ENCODE measurements at regions not wholly inside any gene's neighbourhood (a gene's known extent, or its start where the extent isn't known, plus 50 kb on each side); places are given as distances from the start of the nearest gene placed in this dataset.

DNA sequence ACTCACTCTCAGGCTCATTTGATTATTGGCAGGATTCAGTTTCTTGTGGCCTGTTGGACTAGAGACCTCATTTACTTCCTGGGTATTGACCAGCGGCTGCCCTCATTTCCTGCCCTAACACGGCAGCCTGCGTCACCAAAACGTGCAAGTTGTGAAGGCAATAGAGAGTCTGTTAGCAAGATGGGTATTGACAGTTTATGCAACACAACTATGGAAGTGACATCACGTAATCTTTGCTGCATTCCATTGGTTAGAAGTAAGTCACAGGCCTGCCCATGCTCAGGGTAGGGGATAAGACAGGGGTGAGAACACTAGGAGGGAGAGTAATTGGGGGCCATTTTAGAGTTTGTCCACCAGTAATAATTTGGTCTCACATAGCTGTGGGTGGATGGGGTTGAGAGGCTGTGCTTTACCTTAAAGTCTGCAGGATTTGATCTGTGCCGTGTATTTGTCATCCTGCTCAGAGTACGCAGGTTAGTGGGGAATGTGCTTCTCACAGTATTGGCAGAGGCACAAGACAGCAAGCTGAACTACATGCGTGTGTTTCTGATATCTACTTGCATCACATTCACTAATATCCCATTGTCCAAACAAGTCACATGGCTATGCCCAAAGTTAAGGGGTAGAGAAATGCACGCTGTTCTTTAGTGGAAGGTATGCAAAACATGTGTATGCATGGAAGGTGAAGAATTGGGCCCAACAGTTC, 83.3 kb downstream of the EDEM1 start:
- H3K4me1 ChIP-seq = no peaks in the 10 kb centered on the region
- TF ChIP-seq, protein P1, sequence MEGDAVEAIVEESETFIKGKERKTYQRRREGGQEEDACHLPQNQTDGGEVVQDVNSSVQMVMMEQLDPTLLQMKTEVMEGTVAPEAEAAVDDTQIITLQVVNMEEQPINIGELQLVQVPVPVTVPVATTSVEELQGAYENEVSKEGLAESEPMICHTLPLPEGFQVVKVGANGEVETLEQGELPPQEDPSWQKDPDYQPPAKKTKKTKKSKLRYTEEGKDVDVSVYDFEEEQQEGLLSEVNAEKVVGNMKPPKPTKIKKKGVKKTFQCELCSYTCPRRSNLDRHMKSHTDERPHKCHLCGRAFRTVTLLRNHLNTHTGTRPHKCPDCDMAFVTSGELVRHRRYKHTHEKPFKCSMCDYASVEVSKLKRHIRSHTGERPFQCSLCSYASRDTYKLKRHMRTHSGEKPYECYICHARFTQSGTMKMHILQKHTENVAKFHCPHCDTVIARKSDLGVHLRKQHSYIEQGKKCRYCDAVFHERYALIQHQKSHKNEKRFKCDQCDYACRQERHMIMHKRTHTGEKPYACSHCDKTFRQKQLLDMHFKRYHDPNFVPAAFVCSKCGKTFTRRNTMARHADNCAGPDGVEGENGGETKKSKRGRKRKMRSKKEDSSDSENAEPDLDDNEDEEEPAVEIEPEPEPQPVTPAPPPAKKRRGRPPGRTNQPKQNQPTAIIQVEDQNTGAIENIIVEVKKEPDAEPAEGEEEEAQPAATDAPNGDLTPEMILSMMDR (IDR thresholded peaks at IDR 0.05) = no peak
- TF ChIP-seq POLR2A (IDR thresholded peaks at IDR 0.05) (no peak), POLR2AphosphoS5 (IDR thresholded peaks at IDR 0.05) (no peak)
- H3K9me3 ChIP-seq = no peaks in the 10 kb centered on the region
- H3K4me3 ChIP-seq = no peak overlapping the region
- no peaks in the 10 kb centered on the region for H3K27me3 ChIP-seq
- H3K27ac ChIP-seq = no peak overlapping the region
- H3K36me3 ChIP-seq = no peaks in the 10 kb centered on the region
- intact Hi-C loops (cut with DNase I; ENCODE audit: low total_unique reads) = no loop called here
- no peak for DNase-seq (ENCODE audit: low spot score in 2 of 2)

DNA sequence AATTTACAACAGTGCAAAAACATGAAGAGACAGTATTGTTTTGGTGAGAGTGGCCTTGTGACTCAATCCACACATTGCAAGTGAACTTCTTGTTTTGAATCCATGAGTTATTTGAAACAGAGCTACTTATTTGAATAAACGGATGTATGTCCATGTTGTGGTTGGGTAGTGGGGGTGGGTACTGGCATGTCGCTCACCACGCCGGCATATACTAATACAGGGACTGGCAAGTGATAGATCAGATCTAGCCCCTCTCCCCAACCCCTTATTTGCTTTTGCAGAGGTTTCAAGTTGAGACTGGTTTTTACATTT, 83.8 kb downstream of the EDEM1 start:
- TF ChIP-seq, protein P1 (IDR thresholded peaks at IDR 0.05) = no peak
- TF ChIP-seq POLR2AphosphoS5 (IDR thresholded peaks at IDR 0.05) (no peak), POLR2A (IDR thresholded peaks at IDR 0.05) (no peak)
- Histone ChIP-seq H3K27me3 (no peaks in the 10 kb centered on the region), H3K27ac (no peak overlapping the region), H3K4me3 (no peak overlapping the region), H3K36me3 (no peaks in the 10 kb centered on the region), H3K9me3 (no peaks in the 10 kb centered on the region), H3K4me1 (no peaks in the 10 kb centered on the region)
- no peak for DNase-seq (ENCODE audit: low spot score in 2 of 2)
- intact Hi-C loops (cut with DNase I; ENCODE audit: low total_unique reads) = no loop called here

DNA sequence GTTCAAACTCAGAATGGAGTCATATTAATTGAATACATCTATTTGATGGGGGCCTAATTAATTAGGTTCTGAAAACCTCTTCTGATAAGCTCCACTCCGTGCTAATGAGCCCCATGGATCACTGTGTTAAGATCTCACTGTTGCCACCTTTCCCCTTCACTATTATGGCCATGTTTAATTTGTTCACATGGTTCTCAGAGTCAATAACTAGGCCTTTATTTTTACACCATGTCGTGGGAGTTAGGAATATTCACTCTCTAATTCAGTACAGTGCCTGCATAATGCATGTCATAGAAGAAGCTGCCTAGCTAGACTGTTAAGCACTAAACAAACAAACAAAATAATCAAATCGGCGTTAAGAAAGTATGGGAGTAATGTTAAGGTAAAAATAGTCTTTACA, 84.9 kb downstream of the EDEM1 start:
- Histone ChIP-seq H3K9me3 (no peaks in the 10 kb centered on the region), H3K4me3 (no peak overlapping the region), H3K36me3 (no peaks in the 10 kb centered on the region), H3K27me3 (no peaks in the 10 kb centered on the region), H3K27ac (no peak overlapping the region), H3K4me1 (no peaks in the 10 kb centered on the region)
- intact Hi-C loops (cut with DNase I; ENCODE audit: low total_unique reads) = no loop called here
- TF ChIP-seq, protein P1 (IDR thresholded peaks at IDR 0.05) = no peak
- TF ChIP-seq POLR2A (IDR thresholded peaks at IDR 0.05) = no peak
- TF ChIP-seq POLR2AphosphoS5 (IDR thresholded peaks at IDR 0.05) = no peak
- no peak for DNase-seq (ENCODE audit: low spot score in 2 of 2)

DNA sequence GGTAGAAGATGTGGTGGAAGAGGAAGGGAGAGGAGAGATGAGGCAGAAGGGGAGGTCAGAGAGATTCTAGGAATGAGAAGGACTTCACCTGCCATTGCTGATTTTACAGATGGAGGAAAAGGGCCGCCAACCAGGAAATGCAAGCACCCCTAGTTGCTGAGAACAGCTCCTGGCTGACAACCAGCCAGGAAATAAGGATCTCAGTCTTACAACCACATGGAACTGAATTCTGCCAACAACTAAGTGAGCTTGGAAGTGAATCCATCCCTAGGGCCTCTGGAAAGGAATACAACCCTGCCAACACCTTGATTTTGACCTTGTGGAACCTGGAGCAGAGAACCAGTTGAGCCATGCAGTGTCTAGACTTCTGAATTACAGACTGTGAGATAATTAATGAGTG, 86.6 kb downstream of the EDEM1 start:
- Histone ChIP-seq H3K27ac (no peak overlapping the region), H3K4me1 (no peaks in the 10 kb centered on the region), H3K4me3 (no peak overlapping the region), H3K9me3 (no peaks in the 10 kb centered on the region), H3K36me3 (no peaks in the 10 kb centered on the region), H3K27me3 (no peaks in the 10 kb centered on the region)
- no peak for DNase-seq (ENCODE audit: low spot score in 2 of 2)
- no peak for TF ChIP-seq POLR2AphosphoS5 (IDR thresholded peaks at IDR 0.05)
- no peak for TF ChIP-seq POLR2A (IDR thresholded peaks at IDR 0.05)
- TF ChIP-seq, protein P1 (IDR thresholded peaks at IDR 0.05) = no peak
- intact Hi-C loops (cut with DNase I; ENCODE audit: low total_unique reads) = no loop called here

DNA sequence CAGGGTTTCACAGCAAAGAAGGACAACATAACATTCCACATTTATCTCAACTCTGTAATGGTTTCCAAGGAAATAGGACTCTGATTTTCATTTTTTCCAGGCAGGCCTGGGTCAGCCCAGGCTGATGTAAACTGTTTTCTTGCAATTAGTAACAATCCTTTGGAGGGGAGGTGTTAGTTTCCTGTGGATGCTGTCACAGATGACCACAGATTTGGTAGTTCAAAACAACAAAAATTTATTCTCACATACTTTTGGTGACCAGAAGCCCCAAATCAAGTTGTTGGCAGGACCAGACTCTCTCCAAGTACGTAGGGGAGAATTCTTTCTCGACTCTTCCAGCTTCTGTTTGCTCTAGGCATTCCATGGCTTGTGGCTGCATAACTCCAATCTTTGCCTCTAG, 88.0 kb downstream of the EDEM1 start:
- no peaks in the 10 kb centered on the region for H3K27me3 ChIP-seq
- intact Hi-C loops (cut with DNase I; ENCODE audit: low total_unique reads) = no loop called here
- no peaks in the 10 kb centered on the region for H3K4me1 ChIP-seq
- no peak for DNase-seq (ENCODE audit: low spot score in 2 of 2)
- no peaks in the 10 kb centered on the region for H3K36me3 ChIP-seq
- H3K27ac ChIP-seq = no peak overlapping the region
- H3K9me3 ChIP-seq = no peaks in the 10 kb centered on the region
- TF ChIP-seq, protein P1 (IDR thresholded peaks at IDR 0.05) = no peak
- TF ChIP-seq POLR2A (IDR thresholded peaks at IDR 0.05) = no peak
- TF ChIP-seq POLR2AphosphoS5 (IDR thresholded peaks at IDR 0.05) = no peak
- H3K4me3 ChIP-seq = no peak overlapping the region
